Activated CD8-positive, alpha-beta T cell treated with anti-CD3 and anti-CD28 coated beads for 36 hours (primary cell): ENCODE measurements at regions not wholly inside any gene's neighbourhood (a gene's known extent, or its start where the extent isn't known, plus 50 kb on each side); places are given as distances from the start of the nearest gene placed in this dataset.

Experiments
- ATAC-seq: fragments of 200-7000 bp; cut with Tn5 transposase; one replicate; pipeline ENCODE4 v1.10.0; 2021; ENCODE audit warnings: mild to moderate bottlenecking, moderate library complexity
- CTCF ChIA-PET: fragments of 350-600 bp; sonication (Branson Sonifier 250); formaldehyde crosslinking; loops from one replicate; lab custom pipeline; 2021; ENCODE audit warnings: antibody characterized with exemption; lab: Charles Lee
- POLR2A ChIA-PET: fragments of 350-600 bp; sonication (Branson Sonifier 250); formaldehyde crosslinking; loops from one replicate; lab custom pipeline; 2021; ENCODE audit warnings: antibody characterized with exemption; lab: Charles Lee
- DNase-seq: peaks from one replicate; pipeline ENCODE4 v3.0.0-alpha.2; 2020
- H3K27ac Mint-ChIP-seq: one replicate; pipeline ENCODE4 v1.8.0; 2021; ENCODE audit warnings: mild to moderate bottlenecking, mixed read lengths
- H3K27me3 Mint-ChIP-seq: one replicate; pipeline ENCODE4 v1.8.0; 2021; ENCODE audit warnings: mixed read lengths
- H3K36me3 Mint-ChIP-seq: one replicate; pipeline ENCODE4 v1.8.0; 2021; ENCODE audit warnings: low read depth, mixed read lengths
- H3K4me1 Mint-ChIP-seq: one replicate; pipeline ENCODE4 v1.8.0; 2021; ENCODE audit warnings: low read depth, mixed read lengths
- H3K4me3 Mint-ChIP-seq: one replicate; pipeline ENCODE4 v1.8.0; 2021; ENCODE audit warnings: mild to moderate bottlenecking, moderate library complexity, mixed read lengths
- H3K9me3 Mint-ChIP-seq: one replicate; pipeline ENCODE4 v1.8.0; 2021; ENCODE audit warnings: mixed read lengths
- CTCF ChIP-seq: fragments of 200-600 bp; IDR thresholded peaks from one replicate; pipeline ENCODE4 v1.8.0; 2022; ENCODE audit warnings: antibody characterized with exemption, mild to moderate bottlenecking
- intact Hi-C: fragments of 100-400 bp; cut with micrococcal nuclease; formaldehyde crosslinking; loops from one replicate; pipeline ENCODE4 v1.10.0; 2022

GRCh38 chr1:143727263-143727662 lies 244.5 kb downstream of the FAM72C start:
- no peak for TF ChIP-seq CTCF
- H3K27me3 Mint-ChIP-seq: peaks cover 33% of the 10 kb centered on the region
- no peaks in the 10 kb centered on the region for H3K36me3 Mint-ChIP-seq
- no peak for DNase-seq
- CTCF ChIA-PET: no interaction called here
- ATAC-seq: no peak
- POLR2A ChIA-PET: no interaction called here
- no peaks in the 10 kb centered on the region for H3K9me3 Mint-ChIP-seq
- intact Hi-C loops: no loop called here
- no peaks in the 10 kb centered on the region for H3K4me1 Mint-ChIP-seq
- H3K27ac Mint-ChIP-seq: no peak overlapping the region
- no peak overlapping the region for H3K4me3 Mint-ChIP-seq

DNA sequence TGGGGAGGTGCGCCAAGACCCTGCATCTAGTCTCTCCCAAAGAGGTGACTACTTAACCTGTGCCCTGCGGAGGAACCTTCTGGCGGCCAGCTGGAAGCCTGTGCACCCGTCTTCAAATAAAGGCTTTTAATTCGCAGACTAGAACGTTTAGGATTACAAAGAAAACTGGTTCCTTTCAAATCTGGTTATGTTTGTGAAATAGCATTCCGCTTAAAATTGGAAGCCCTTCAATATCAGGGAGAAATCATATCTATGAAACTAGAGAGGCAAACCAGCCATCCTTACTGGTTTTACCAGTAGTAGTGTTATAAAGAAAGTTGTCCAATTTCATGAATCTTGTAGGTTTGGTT lies 250.8 kb downstream of the FAM72C start:
- POLR2A ChIA-PET: no interaction called here

DNA sequence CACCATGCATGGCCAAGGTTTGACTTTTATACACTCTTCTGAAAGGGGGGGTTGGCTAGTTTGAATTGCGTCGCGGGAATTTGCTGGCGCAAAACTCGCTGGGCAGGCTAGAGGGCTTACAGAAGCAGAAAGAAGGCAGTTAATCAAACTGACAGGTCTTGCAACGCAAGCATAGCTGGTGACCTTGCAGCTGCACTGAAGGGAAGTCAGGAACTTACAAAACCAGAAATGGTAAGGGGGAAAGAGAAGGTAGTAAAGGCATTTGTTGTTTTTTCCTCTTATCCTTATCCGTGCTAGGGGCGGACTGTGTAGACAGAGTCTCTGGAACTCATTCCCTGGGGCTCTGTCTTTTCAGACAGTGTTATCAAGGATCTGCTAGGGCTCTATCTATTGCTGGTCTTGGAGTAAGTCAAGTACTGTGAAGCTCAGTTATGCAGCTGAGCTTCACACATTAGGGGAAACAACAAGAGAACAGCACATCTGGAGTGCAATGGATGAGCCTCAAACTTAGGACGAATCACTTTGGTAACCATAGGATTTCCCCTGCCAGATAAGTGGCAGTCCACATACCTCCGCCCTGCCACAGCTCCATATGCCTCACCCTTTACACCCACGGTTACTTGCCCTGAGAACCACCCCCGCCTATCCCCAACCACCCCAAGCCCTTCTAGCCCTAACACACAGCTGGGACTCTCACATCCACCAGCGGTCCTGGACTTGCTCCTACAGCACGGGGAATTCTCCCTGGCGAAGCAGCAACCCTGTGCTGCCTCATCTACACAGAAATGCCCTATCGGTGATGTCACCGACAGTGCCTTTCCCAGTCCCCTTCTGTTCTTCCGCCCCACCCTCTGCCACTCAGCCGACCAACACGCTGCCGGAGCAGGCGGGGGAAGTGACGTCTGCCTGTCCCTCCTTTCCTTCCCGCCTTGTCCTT lies 251.4 kb downstream of the FAM72C start:
- Mint-ChIP-seq H3K9me3 (no peaks in the 10 kb centered on the region), H3K36me3 (no peaks in the 10 kb centered on the region), H3K27ac (no peak overlapping the region), H3K4me1 (no peaks in the 10 kb centered on the region), H3K27me3 (peaks cover 31% of the 10 kb centered on the region), H3K4me3 (no peak overlapping the region)
- ATAC-seq: no peak
- DNase-seq: no peak
- TF ChIP-seq CTCF: no peak
- intact Hi-C loops: no loop called here
- POLR2A ChIA-PET: no interaction called here
- CTCF ChIA-PET: no interaction called here

More for the DNA sequence above, 250.8 kb downstream of the FAM72C start:
- intact Hi-C loops: no loop called here
- H3K4me3 Mint-ChIP-seq: no peak overlapping the region
- H3K27me3 Mint-ChIP-seq: peaks cover 31% of the 10 kb centered on the region
- H3K9me3 Mint-ChIP-seq: no peaks in the 10 kb centered on the region
- TF ChIP-seq CTCF: no peak
- CTCF ChIA-PET: no interaction called here
- no peak for DNase-seq
- no peak for ATAC-seq
- H3K36me3 Mint-ChIP-seq: no peaks in the 10 kb centered on the region
- no peaks in the 10 kb centered on the region for H3K4me1 Mint-ChIP-seq
- no peak overlapping the region for H3K27ac Mint-ChIP-seq

GRCh38 chr1:143718524-143718923 lies 253.3 kb downstream of the FAM72C start:
- Mint-ChIP-seq H3K4me1 (no peaks in the 10 kb centered on the region), H3K27ac (no peak overlapping the region), H3K36me3 (no peaks in the 10 kb centered on the region), H3K27me3 (peaks cover 27% of the 10 kb centered on the region), H3K9me3 (no peaks in the 10 kb centered on the region), H3K4me3 (no peak overlapping the region)
- ChIA-PET CTCF (no interaction called here), POLR2A (no interaction called here)
- no peak for TF ChIP-seq CTCF
- DNase-seq: no peak
- intact Hi-C loops: no loop called here
- ATAC-seq: no peak

DNA sequence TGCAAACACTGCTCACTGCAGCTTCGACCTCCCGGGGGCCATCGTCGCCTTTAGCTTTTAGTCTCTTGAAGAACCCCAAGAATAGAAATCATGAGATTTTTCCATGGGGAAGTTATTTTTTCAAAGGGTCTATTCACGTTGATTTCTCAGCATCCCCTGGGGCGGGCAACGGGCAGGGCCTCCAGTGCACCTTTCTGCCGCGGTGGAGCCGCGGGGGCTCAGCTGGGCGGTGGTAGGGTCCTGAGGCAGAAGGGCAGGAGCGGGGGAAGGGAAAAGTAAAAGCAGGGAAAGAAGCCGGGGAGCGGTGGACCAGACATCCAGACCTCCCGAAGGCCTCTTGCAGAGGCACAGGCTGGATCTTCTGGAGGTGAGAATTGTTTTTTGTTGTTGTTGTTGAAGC lies 253.8 kb downstream of the FAM72C start:
- Mint-ChIP-seq H3K27me3 (peaks cover 25% of the 10 kb centered on the region), H3K27ac (no peak overlapping the region), H3K36me3 (no peaks in the 10 kb centered on the region), H3K9me3 (no peaks in the 10 kb centered on the region), H3K4me1 (no peaks in the 10 kb centered on the region), H3K4me3 (no peak overlapping the region)
- DNase-seq (no peak), ATAC-seq (no peak)
- POLR2A ChIA-PET: no interaction called here
- no peak for TF ChIP-seq CTCF
- intact Hi-C loops: no loop called here
- CTCF ChIA-PET: no interaction called here
